Lung (tissue), 11 donors: ENCODE measurements at regions not wholly inside any gene's neighbourhood (a gene's known extent, or its start where the extent isn't known, plus 50 kb on each side); places are given as distances from the start of the nearest gene placed in this dataset.

ENCODE experiments used
- ATAC-seq: fragments of 200-7000 bp; cut with Tn5 transposase; one replicate; pipeline ENCODE4 v1.9.1; 2020; ENCODE audit warnings: moderate number of reproducible peaks; ENCODE audit not compliant: insufficient read depth, low FRiP score
- DNase-seq, 3 donors: peaks; one replicate each; pipeline ENCODE4 v3.0.0-alpha.2; 2013 to 2017
- H3K27ac ChIP-seq, 2 donors: one replicate each; pipeline ENCODE4 v1.5.1; 2013; ENCODE audit warnings: mild to moderate bottlenecking in 2 of 2, moderate library complexity in 2 of 2, control low read depth in 1 of 2, inconsistent platforms in 1 of 2, low read depth in 1 of 2, low read length in 1 of 2
- H3K27me3 ChIP-seq, 3 donors: one replicate each; pipeline ENCODE4 v1.5.1; 2013; ENCODE audit warnings: low read length in 2 of 3; ENCODE audit not compliant: control insufficient read depth in 3 of 3, insufficient read depth in 3 of 3
- H3K36me3 ChIP-seq, 4 donors: one replicate each; pipeline ENCODE4 v1.5.1; 2013; ENCODE audit warnings: low read length in 4 of 4, mild to moderate bottlenecking in 1 of 4, moderate library complexity in 1 of 4; ENCODE audit not compliant: control insufficient read depth in 4 of 4, insufficient read depth in 4 of 4
- H3K4me1 ChIP-seq, 5 donors: one replicate each; pipeline ENCODE4 v1.5.1; 2013; ENCODE audit warnings: low read length in 5 of 5, mild to moderate bottlenecking in 2 of 5, moderate library complexity in 1 of 5; ENCODE audit not compliant: control insufficient read depth in 5 of 5, insufficient read depth in 5 of 5
- H3K4me3 ChIP-seq: one replicate; pipeline ENCODE4 v1.5.1; 2013; ENCODE audit warnings: mild to moderate bottlenecking, control low read depth, moderate library complexity
- H3K9ac ChIP-seq, 2 donors: one replicate each; pipeline ENCODE4 v1.5.1; 2013; ENCODE audit warnings: low read length in 2 of 2, control low read depth in 1 of 2; ENCODE audit not compliant: insufficient read depth in 1 of 2
- H3K9me3 ChIP-seq, 4 donors: one replicate each; pipeline ENCODE4 v1.5.1; 2013; ENCODE audit warnings: low read length in 3 of 4, mild to moderate bottlenecking in 1 of 4, moderate library complexity in 1 of 4; ENCODE audit not compliant: control insufficient read depth in 4 of 4, insufficient read depth in 3 of 4
- WGBS, 2 donors: extraction: QIAGEN DNeasy Blood & Tissue Kit; methylation state at CpG; one replicate each; pipeline ENCODE4 v1.1.7; 2013; 5-methylcytosine and 5-hydroxymethylcytosine counted together
- TF ChIP-seq, protein P1 (sequence below): IDR thresholded peaks from 2 replicates; pipeline ENCODE4 v1.5.1; 2012; ENCODE audit warnings: mild to moderate bottlenecking; ENCODE audit errors: control extremely low read depth, extremely low read depth
- donor health status: control.
- donor health status: control.
- donor health status: Bipolar disorder and iron deficiency.
- donor health status: healthy.
- donor health status: DM: yes; HTN: yes; CAD: no.

DNA sequence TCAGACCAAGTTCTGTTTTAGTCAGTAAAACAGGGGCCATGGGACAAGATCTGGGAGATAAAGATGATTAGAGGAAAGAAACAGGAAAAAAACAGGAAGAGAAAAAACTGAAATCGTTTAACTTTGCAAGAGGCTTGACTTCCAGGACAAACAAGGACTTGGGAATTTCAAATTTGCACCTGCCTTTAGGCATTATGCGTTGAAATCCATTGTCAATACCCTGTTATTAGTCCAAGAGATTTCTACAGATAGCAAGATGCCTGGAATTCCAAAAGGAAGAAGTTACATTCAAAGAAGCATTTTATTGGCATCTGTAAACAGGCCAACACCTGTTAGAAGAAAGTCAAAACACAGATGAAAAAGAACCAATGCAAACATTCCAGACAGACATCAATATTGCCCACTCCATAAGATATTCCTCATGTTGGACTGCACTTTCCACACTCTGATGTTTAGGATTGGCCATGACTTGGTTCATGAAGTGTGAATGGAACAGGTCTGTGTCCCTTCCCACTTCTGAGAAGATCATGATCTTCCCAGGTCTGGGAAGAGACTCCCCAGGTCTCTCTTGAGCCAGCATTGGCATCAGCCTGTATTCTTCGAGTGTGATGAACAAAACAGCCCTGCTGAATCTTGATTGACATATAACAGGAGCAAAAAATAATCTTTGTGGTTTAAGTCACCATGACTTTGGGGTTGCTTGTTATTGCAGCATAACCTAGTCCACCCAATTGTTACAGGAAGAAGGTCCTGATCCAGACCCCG is 181.4 kb upstream of the FN1 start:
- Histone ChIP-seq H3K27me3 (no peaks in the 10 kb centered on the region), H3K4me1 (peaks cover 0 to 51% (median 14%) of the 10 kb centered on the region in 5 donors), H3K36me3 (no peaks in the 10 kb centered on the region), H3K9me3 (peaks cover 0 to 5% (median under 1%) of the 10 kb centered on the region in 4 donors), H3K9ac (no peak overlapping the region), H3K27ac (no peak overlapping the region), H3K4me3 (no peak overlapping the region)
- ATAC-seq (no peak), DNase-seq (no peak)
- 66 to 71% methylated on average over 4 of the region's 4 CpGs for WGBS, 2 donors
- TF ChIP-seq, protein P1, sequence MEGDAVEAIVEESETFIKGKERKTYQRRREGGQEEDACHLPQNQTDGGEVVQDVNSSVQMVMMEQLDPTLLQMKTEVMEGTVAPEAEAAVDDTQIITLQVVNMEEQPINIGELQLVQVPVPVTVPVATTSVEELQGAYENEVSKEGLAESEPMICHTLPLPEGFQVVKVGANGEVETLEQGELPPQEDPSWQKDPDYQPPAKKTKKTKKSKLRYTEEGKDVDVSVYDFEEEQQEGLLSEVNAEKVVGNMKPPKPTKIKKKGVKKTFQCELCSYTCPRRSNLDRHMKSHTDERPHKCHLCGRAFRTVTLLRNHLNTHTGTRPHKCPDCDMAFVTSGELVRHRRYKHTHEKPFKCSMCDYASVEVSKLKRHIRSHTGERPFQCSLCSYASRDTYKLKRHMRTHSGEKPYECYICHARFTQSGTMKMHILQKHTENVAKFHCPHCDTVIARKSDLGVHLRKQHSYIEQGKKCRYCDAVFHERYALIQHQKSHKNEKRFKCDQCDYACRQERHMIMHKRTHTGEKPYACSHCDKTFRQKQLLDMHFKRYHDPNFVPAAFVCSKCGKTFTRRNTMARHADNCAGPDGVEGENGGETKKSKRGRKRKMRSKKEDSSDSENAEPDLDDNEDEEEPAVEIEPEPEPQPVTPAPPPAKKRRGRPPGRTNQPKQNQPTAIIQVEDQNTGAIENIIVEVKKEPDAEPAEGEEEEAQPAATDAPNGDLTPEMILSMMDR: no peak

DNA sequence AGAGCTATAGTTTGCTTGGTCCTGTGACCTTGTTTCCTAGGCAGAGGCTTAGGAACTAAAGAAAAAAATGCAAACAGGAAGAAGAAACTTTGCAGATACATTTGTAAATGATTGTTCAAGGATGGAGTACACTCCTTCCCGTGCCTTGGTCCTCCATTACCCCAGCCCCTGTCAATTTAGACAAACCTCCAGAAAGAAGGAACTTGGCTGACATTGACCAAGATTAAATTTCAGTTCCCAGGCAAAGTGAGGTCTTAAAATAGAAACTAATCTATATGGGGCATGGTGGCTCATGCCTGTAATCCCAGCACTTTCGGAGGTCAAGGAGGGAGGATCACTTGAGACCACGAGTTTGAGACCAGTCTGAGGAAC is 179.9 kb upstream of the FN1 start:
- Histone ChIP-seq H3K27ac (no peak overlapping the region), H3K36me3 (no peaks in the 10 kb centered on the region), H3K9me3 (peaks cover 0 to 5% (median under 1%) of the 10 kb centered on the region in 4 donors), H3K9ac (no peak overlapping the region), H3K4me1 (peaks cover 0 to 40% (median 9%) of the 10 kb centered on the region in 5 donors), H3K4me3 (no peak overlapping the region), H3K27me3 (no peaks in the 10 kb centered on the region)
- 64 to 76% methylated on average over 3 of the region's 3 CpGs for WGBS, 2 donors
- no peak for ATAC-seq
- TF ChIP-seq, protein P1: no peak
- no peak for DNase-seq

DNA sequence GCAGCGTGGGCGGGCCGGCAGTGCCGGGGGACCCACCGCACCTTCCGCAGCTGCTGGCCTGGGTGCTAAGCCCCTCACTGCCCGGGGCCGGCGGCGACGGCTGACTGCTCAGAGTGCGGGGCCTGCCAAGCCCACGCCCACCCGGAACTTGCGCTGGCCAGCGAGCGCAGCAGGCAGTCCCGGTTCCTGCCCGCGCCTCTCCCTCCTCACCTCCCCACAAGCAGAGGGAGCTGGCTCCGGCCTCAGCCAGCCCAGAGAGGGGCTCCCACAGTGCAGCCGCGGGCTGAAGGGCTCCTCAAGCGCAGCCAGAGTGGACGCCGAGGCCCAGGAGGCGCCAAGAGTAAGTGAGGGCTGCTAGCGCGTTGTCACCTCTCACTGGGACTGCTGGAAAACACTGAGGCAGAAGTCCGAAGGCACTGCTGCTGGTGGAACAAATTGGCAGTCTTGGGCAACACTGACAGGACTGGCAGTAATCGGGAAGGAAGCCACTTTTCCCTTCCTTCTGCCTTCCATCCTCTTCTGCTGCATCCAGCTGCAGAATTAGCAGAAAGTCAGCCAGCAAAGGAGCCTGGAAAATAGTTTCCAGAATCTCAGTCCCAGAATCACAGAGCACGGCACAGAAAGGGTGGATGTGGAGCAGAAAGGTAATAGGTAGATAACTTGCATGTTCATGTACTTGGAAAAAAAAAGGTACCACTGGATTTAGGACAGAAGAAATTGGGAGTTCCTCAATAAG is 179.4 kb upstream of the FN1 start:
- Histone ChIP-seq H3K9me3 (peaks cover 0 to 5% (median under 1%) of the 10 kb centered on the region in 4 donors), H3K36me3 (no peaks in the 10 kb centered on the region), H3K27me3 (no peaks in the 10 kb centered on the region), H3K27ac (peak overlapping the region in 1 of 2 donors; percentile 27), H3K9ac (no peak overlapping the region), H3K4me3 (no peak overlapping the region), H3K4me1 (peaks cover 0 to 40% (median 9%) of the 10 kb centered on the region in 5 donors)
- 93 to 96% methylated on average over 28 to 32 of the region's 32 CpGs for WGBS, 2 donors
- no peak for ATAC-seq
- TF ChIP-seq, protein P1: no peak
- no peak for DNase-seq
